ENCODE measurements at regions not wholly inside any gene's neighbourhood (a gene's known extent, or its start where the extent isn't known, plus 50 kb on each side); places are given as distances from the start of the nearest gene placed in this dataset.

GRCh38 chr4:17296921-17297890, 214.7 kb downstream of the QDPR start:
- H3K36me3 ChIP-seq, result no peaks in the 10 kb centered on the region
- H3K9me3 ChIP-seq, result no peaks in the 10 kb centered on the region
- no peak for DNase-seq
- TF ChIP-seq POLR2A (IDR thresholded peaks at IDR 0.05) (no peak), CTCF (IDR thresholded peaks at IDR 0.05) (no peak)
- no peak overlapping the region for H3K27ac ChIP-seq
- H3K27me3 ChIP-seq, result no peaks in the 10 kb centered on the region
- H3K4me3 ChIP-seq, result no peak overlapping the region
- H3K4me1 ChIP-seq, result no peaks in the 10 kb centered on the region

GRCh38 chr4:17293901-17294300, 218.0 kb downstream of the QDPR start:
- Histone ChIP-seq H3K4me1 (no peaks in the 10 kb centered on the region), H3K4me3 (no peak overlapping the region), H3K9me3 (no peaks in the 10 kb centered on the region), H3K36me3 (no peaks in the 10 kb centered on the region), H3K27me3 (no peaks in the 10 kb centered on the region), H3K27ac (no peak overlapping the region)
- TF ChIP-seq POLR2A (IDR thresholded peaks at IDR 0.05), result no peak
- no peak for TF ChIP-seq CTCF (IDR thresholded peaks at IDR 0.05)
- DNase-seq, result no peak

- H3K27me3 ChIP-seq, result no peaks in the 10 kb centered on the region
- H3K9me3 ChIP-seq, result no peaks in the 10 kb centered on the region
- TF ChIP-seq POLR2A (IDR thresholded peaks at IDR 0.05) (no peak), CTCF (IDR thresholded peaks at IDR 0.05) (no peak)
- no peak for DNase-seq
- no peak overlapping the region for H3K4me3 ChIP-seq
- H3K4me1 ChIP-seq, result no peaks in the 10 kb centered on the region
- no peak overlapping the region for H3K27ac ChIP-seq
- H3K36me3 ChIP-seq, result no peaks in the 10 kb centered on the region
Measured at GRCh38 chr4:17288151-17288550, 223.7 kb downstream of the QDPR start.

- DNase-seq, result no peak
- Histone ChIP-seq H3K4me3 (no peak overlapping the region), H3K27ac (no peak overlapping the region), H3K27me3 (no peaks in the 10 kb centered on the region), H3K9me3 (no peaks in the 10 kb centered on the region), H3K4me1 (no peaks in the 10 kb centered on the region), H3K36me3 (no peaks in the 10 kb centered on the region)
- TF ChIP-seq POLR2A (IDR thresholded peaks at IDR 0.05) (no peak), CTCF (IDR thresholded peaks at IDR 0.05) (no peak)
Measured at GRCh38 chr4:17286752-17287460, 225.0 kb downstream of the QDPR start.

GRCh38 chr4:17285747-17286146, 226.1 kb downstream of the QDPR start:
- H3K36me3 ChIP-seq, result no peaks in the 10 kb centered on the region
- no peaks in the 10 kb centered on the region for H3K4me1 ChIP-seq
- no peaks in the 10 kb centered on the region for H3K9me3 ChIP-seq
- H3K4me3 ChIP-seq, result no peak overlapping the region
- no peak for TF ChIP-seq CTCF (IDR thresholded peaks at IDR 0.05)
- no peak for TF ChIP-seq POLR2A (IDR thresholded peaks at IDR 0.05)
- no peak for DNase-seq
- H3K27me3 ChIP-seq, result no peaks in the 10 kb centered on the region
- no peak overlapping the region for H3K27ac ChIP-seq
